SH-SY5Y (cell line): ENCODE measurements at regions not wholly inside any gene's neighbourhood (a gene's known extent, or its start where the extent isn't known, plus 50 kb on each side); places are given as distances from the start of the nearest gene placed in this dataset.

ENCODE experiments used
- GATA2 ChIP-seq: IDR thresholded peaks from 2 replicates; pipeline ENCODE4 v1.6.1; 2011; ENCODE audit warnings: mild to moderate bottlenecking, low read depth, low read length
- GATA3 ChIP-seq: IDR thresholded peaks from 2 replicates; pipeline ENCODE4 v1.6.1; 2011; ENCODE audit warnings: low read depth, mild to moderate bottlenecking, low read length, moderate library complexity

GRCh38 chr9:23603311-23603710, 222.7 kb downstream of the ELAVL2 start:
- TF ChIP-seq GATA2 (no peak), GATA3 (no peak)
